ENCODE measurements at regions not wholly inside any gene's neighbourhood (a gene's known extent, or its start where the extent isn't known, plus 50 kb on each side); places are given as distances from the start of the nearest gene placed in this dataset.

DNA sequence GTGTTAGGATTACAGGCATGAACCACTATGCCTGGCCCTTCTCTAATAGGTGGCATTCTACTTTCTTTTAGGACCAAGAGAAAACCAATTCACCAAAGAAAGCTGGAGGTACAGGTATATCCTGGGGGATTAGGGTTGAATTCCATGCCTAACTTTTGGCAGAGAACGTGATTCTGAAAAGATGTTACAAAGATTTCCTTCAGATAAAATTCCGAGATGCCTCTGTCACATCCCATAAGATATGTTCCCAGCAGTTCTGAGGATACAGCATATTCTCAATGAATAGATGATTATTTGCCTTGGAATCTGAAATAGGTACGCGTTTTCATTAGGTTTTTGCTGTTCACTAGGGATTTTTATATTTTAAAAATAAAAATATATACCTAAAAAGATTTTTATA lies 111.9 kb upstream of the KRAS start:
- TF ChIP-seq, protein P1, sequence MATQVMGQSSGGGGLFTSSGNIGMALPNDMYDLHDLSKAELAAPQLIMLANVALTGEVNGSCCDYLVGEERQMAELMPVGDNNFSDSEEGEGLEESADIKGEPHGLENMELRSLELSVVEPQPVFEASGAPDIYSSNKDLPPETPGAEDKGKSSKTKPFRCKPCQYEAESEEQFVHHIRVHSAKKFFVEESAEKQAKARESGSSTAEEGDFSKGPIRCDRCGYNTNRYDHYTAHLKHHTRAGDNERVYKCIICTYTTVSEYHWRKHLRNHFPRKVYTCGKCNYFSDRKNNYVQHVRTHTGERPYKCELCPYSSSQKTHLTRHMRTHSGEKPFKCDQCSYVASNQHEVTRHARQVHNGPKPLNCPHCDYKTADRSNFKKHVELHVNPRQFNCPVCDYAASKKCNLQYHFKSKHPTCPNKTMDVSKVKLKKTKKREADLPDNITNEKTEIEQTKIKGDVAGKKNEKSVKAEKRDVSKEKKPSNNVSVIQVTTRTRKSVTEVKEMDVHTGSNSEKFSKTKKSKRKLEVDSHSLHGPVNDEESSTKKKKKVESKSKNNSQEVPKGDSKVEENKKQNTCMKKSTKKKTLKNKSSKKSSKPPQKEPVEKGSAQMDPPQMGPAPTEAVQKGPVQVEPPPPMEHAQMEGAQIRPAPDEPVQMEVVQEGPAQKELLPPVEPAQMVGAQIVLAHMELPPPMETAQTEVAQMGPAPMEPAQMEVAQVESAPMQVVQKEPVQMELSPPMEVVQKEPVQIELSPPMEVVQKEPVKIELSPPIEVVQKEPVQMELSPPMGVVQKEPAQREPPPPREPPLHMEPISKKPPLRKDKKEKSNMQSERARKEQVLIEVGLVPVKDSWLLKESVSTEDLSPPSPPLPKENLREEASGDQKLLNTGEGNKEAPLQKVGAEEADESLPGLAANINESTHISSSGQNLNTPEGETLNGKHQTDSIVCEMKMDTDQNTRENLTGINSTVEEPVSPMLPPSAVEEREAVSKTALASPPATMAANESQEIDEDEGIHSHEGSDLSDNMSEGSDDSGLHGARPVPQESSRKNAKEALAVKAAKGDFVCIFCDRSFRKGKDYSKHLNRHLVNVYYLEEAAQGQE (IDR thresholded peaks at IDR 0.05; ENCODE audit: borderline replicate concordance) = no peak
- TF ChIP-seq, protein P2, sequence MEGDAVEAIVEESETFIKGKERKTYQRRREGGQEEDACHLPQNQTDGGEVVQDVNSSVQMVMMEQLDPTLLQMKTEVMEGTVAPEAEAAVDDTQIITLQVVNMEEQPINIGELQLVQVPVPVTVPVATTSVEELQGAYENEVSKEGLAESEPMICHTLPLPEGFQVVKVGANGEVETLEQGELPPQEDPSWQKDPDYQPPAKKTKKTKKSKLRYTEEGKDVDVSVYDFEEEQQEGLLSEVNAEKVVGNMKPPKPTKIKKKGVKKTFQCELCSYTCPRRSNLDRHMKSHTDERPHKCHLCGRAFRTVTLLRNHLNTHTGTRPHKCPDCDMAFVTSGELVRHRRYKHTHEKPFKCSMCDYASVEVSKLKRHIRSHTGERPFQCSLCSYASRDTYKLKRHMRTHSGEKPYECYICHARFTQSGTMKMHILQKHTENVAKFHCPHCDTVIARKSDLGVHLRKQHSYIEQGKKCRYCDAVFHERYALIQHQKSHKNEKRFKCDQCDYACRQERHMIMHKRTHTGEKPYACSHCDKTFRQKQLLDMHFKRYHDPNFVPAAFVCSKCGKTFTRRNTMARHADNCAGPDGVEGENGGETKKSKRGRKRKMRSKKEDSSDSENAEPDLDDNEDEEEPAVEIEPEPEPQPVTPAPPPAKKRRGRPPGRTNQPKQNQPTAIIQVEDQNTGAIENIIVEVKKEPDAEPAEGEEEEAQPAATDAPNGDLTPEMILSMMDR (IDR thresholded peaks at IDR 0.05; ENCODE audit: poor library complexity, severe bottlenecking) = no peak
- TF ChIP-seq POLR2AphosphoS5 (IDR thresholded peaks at IDR 0.05) = no peak
- TF ChIP-seq EP300 (conservative IDR thresholded peaks at IDR 0.05; ENCODE audit: poor library complexity, severe bottlenecking) = no peak
- TF ChIP-seq EZH2 (IDR thresholded peaks at IDR 0.05; ENCODE audit: borderline replicate concordance, insufficient read depth, low read length, poor library complexity, severe bottlenecking) = no peak

Measured in neural cell (in vitro differentiated cells).